Nephron (organoid): ENCODE measurements at regions not wholly inside any gene's neighbourhood (a gene's known extent, or its start where the extent isn't known, plus 50 kb on each side); places are given as distances from the start of the nearest gene placed in this dataset.

Experiments used
- H3K27ac Mint-ChIP-seq, 3 experiments: 2 replicates each; pipeline ENCODE4 v1.8.0; 2020; ENCODE audit warnings: mixed read lengths in 3 of 3, mild to moderate bottlenecking in 2 of 3, moderate library complexity in 1 of 3
- H3K27me3 Mint-ChIP-seq: 2 replicates; pipeline ENCODE4 v1.8.0; 2021; ENCODE audit warnings: low read depth, mild to moderate bottlenecking, moderate library complexity, mixed read lengths
- H3K36me3 Mint-ChIP-seq: 2 replicates; pipeline ENCODE4 v1.8.0; 2020; ENCODE audit warnings: low read depth, mixed read lengths
- H3K4me1 Mint-ChIP-seq: 2 replicates; pipeline ENCODE4 v1.8.0; 2020; ENCODE audit warnings: mixed read lengths
- H3K4me3 Mint-ChIP-seq, 3 experiments: 2 replicates each; pipeline ENCODE4 v1.8.0; 2020; ENCODE audit warnings: mild to moderate bottlenecking in 3 of 3, mixed read lengths in 3 of 3, moderate library complexity in 2 of 3
- H3K9me3 Mint-ChIP-seq: 2 replicates; pipeline ENCODE4 v1.8.0; 2020; ENCODE audit warnings: mixed read lengths
- CTCF ChIP-seq, 3 experiments: fragments of 200-600 bp; sonication (generic); IDR thresholded peaks; one replicate each; pipeline ENCODE4 v1.5.0; 2021; ENCODE audit warnings: antibody characterized with exemption in 3 of 3; ENCODE audit not compliant: unreplicated experiment in 3 of 3

DNA sequence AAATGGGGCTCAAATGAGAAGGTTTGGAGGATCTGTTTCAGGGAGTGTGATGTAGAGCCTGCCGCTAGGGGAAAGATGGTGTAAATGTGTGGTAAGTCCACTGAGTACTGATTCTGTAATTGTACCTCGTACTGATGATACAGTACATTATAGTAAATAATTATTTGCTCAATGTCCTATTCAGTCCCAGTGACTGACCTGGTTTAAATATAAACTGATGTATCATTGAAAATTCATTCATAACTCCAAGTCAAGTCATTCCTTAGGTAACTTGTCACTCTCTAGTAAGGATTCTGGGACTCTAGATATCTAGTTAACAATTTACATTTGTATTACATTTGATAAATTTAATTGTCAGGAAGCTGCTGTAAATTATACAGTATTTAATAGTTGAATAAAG, 667.3 kb downstream of the DTWD2 start:
- H3K27me3 Mint-ChIP-seq = no peaks in the 10 kb centered on the region
- H3K9me3 Mint-ChIP-seq = peaks cover 31% of the 10 kb centered on the region
- H3K4me1 Mint-ChIP-seq = peaks cover 12% of the 10 kb centered on the region
- H3K4me3 Mint-ChIP-seq = no peak overlapping the region
- no peak for TF ChIP-seq CTCF (IDR thresholded peaks at IDR 0.05; ENCODE audit: unreplicated experiment in 3 of 3)
- no peak overlapping the region for H3K27ac Mint-ChIP-seq
- H3K36me3 Mint-ChIP-seq = peaks cover 12% of the 10 kb centered on the region

GRCh38 chr5:118320121-118320520, 668.2 kb downstream of the DTWD2 start:
- H3K9me3 Mint-ChIP-seq = peaks cover 31% of the 10 kb centered on the region
- H3K4me1 Mint-ChIP-seq = peaks cover 12% of the 10 kb centered on the region
- peaks cover 12% of the 10 kb centered on the region for H3K36me3 Mint-ChIP-seq
- H3K27me3 Mint-ChIP-seq = no peaks in the 10 kb centered on the region
- H3K27ac Mint-ChIP-seq = no peak overlapping the region
- no peak for TF ChIP-seq CTCF (IDR thresholded peaks at IDR 0.05; ENCODE audit: unreplicated experiment in 3 of 3)
- no peak overlapping the region for H3K4me3 Mint-ChIP-seq

DNA sequence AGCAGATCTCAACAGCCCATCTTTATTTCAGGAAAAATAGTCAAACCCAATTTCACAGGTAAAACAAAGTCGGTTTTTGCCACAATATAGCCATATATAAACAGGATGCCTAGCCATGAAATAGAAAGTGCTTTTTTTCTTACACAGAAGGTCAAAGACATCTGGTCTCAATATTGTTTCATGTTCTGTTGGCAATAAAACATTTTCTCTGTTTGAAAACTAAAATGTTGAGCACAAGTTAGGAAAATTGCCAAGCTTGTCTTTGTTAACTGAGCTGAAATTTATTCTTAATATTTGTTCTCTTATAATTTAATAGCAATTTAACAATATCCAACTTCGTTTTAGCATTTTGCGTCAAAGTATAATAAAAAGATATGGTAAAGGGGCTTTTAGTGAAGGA, 673.4 kb downstream of the DTWD2 start:
- Mint-ChIP-seq H3K36me3 (no peaks in the 10 kb centered on the region), H3K9me3 (peaks cover under 1% of the 10 kb centered on the region), H3K4me3 (no peak overlapping the region), H3K27me3 (no peaks in the 10 kb centered on the region), H3K4me1 (peaks cover 30% of the 10 kb centered on the region), H3K27ac (peak overlapping the region; percentile 17 to 86 (median 61))
- TF ChIP-seq CTCF (IDR thresholded peaks at IDR 0.05; ENCODE audit: unreplicated experiment in 3 of 3) = no peak

GRCh38 chr5:118311103-118311819, 677.1 kb downstream of the DTWD2 start:
- H3K9me3 Mint-ChIP-seq = no peaks in the 10 kb centered on the region
- no peak for TF ChIP-seq CTCF (IDR thresholded peaks at IDR 0.05; ENCODE audit: unreplicated experiment in 3 of 3)

DNA sequence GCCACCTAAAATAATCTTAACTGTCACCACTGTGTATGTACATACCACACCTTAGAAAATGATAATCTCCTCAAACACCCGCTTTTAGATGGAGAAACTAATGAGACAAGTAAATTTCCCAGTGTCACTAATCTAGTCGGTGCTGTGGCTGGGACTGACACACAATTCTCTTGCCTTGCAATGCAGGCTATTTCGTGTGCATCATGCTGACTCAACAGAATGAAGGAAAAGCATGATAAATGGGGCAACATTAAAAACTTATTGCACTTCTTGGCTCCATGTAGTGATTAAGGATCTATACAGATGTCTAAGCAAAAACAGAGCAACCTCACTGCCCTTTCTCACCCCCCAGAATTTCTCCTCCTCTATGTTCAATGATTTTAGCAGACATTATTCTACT, 677.9 kb downstream of the DTWD2 start:
- Mint-ChIP-seq H3K27me3 (no peaks in the 10 kb centered on the region), H3K4me3 (no peak overlapping the region), H3K27ac (peak overlapping the region in 2 of 3 experiments; percentile 45 to 52), H3K36me3 (no peaks in the 10 kb centered on the region), H3K9me3 (no peaks in the 10 kb centered on the region), H3K4me1 (peaks cover 22% of the 10 kb centered on the region)
- no peak for TF ChIP-seq CTCF (IDR thresholded peaks at IDR 0.05; ENCODE audit: unreplicated experiment in 3 of 3)

More at GRCh38 chr5:118311103-118311819, 677.1 kb downstream of the DTWD2 start:
- Mint-ChIP-seq H3K4me3 (no peak overlapping the region), H3K4me1 (peaks cover 30% of the 10 kb centered on the region), H3K36me3 (no peaks in the 10 kb centered on the region), H3K27ac (peak overlapping the region in 1 of 3 experiments; percentile 52), H3K27me3 (no peaks in the 10 kb centered on the region)

GRCh38 chr5:118303296-118303695, 685.1 kb downstream of the DTWD2 start:
- no peaks in the 10 kb centered on the region for H3K27me3 Mint-ChIP-seq
- no peak for TF ChIP-seq CTCF (IDR thresholded peaks at IDR 0.05; ENCODE audit: unreplicated experiment in 3 of 3)

More at GRCh38 chr5:118303296-118303695, 685.1 kb downstream of the DTWD2 start:
- no peak overlapping the region for H3K4me3 Mint-ChIP-seq
- H3K9me3 Mint-ChIP-seq = no peaks in the 10 kb centered on the region
- peaks cover 10% of the 10 kb centered on the region for H3K4me1 Mint-ChIP-seq
- H3K27ac Mint-ChIP-seq = no peak overlapping the region
- no peaks in the 10 kb centered on the region for H3K36me3 Mint-ChIP-seq
